ENCODE measurements at regions not wholly inside any gene's neighbourhood (a gene's known extent, or its start where the extent isn't known, plus 50 kb on each side); places are given as distances from the start of the nearest gene placed in this dataset.
A peak's percentile ranks its signal among the peaks of the same experiment; 100 is the strongest.

DNA sequence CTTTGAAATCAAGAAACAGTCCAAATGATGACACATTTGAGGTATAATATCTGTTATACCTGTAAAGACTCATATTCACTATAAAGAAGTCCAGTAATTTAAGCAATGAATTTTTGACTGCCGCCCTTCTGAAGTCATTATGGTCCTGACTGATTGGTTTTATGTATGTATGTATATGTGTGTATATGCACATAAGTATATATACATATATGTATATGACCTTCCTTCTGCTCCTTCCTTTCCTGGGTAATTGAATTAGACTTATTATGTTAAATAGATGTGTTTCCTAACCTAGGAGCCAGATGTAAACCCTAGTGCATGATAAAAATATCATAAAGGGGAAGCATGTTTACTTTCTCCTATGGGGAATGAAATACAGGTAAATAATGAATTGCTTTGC, 343.1 kb upstream of the BRINP1 start:
- H3K4me3 ChIP-seq: no peak overlapping the region
- TF ChIP-seq, protein P1, sequence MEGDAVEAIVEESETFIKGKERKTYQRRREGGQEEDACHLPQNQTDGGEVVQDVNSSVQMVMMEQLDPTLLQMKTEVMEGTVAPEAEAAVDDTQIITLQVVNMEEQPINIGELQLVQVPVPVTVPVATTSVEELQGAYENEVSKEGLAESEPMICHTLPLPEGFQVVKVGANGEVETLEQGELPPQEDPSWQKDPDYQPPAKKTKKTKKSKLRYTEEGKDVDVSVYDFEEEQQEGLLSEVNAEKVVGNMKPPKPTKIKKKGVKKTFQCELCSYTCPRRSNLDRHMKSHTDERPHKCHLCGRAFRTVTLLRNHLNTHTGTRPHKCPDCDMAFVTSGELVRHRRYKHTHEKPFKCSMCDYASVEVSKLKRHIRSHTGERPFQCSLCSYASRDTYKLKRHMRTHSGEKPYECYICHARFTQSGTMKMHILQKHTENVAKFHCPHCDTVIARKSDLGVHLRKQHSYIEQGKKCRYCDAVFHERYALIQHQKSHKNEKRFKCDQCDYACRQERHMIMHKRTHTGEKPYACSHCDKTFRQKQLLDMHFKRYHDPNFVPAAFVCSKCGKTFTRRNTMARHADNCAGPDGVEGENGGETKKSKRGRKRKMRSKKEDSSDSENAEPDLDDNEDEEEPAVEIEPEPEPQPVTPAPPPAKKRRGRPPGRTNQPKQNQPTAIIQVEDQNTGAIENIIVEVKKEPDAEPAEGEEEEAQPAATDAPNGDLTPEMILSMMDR (IDR thresholded peaks at IDR 0.05; ENCODE audit: low read depth, low read length): no peak
- H3K36me3 ChIP-seq: no peaks in the 10 kb centered on the region

DNA sequence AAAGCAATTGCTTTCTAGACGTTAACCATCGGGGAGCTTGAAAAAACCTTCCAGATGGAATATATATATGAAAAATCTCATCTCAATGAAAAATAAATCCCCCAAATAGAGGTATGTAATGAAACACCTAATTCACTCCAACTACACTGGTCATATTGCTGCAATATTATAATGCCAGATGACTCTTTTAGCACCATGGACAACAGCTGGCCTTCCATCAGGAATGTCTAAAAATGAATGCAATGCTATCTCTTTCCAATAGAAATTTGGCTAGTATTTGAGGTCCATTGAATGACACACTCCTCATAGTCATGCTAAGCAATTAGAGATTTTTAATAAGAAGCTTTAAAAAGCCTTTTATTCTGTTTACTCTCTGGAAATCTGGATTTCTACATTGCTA, 340.2 kb upstream of the BRINP1 start:
- Histone ChIP-seq H3K27me3 (no peaks in the 10 kb centered on the region), H3K4me1 (ENCODE audit: low read depth) (no peaks in the 10 kb centered on the region), H3K4me3 (no peak overlapping the region), H3K36me3 (no peaks in the 10 kb centered on the region), H3K27ac (no peak overlapping the region), H3K9me3 (ENCODE audit: low read depth) (no peaks in the 10 kb centered on the region)
- TF ChIP-seq, protein P1 (IDR thresholded peaks at IDR 0.05; ENCODE audit: low read depth, low read length): no peak
- peak in 1 of 2 donors; percentile 3 for DNase-seq (ENCODE audit: low read depth in 1 of 2, low spot score in 1 of 2)

More for the DNA sequence above, 343.1 kb upstream of the BRINP1 start:
- Histone ChIP-seq H3K9me3 (ENCODE audit: low read depth) (no peaks in the 10 kb centered on the region), H3K27me3 (no peaks in the 10 kb centered on the region), H3K4me1 (ENCODE audit: low read depth) (no peaks in the 10 kb centered on the region), H3K27ac (no peak overlapping the region)
- no peak for DNase-seq (ENCODE audit: low read depth in 1 of 2, low spot score in 1 of 2)

DNA sequence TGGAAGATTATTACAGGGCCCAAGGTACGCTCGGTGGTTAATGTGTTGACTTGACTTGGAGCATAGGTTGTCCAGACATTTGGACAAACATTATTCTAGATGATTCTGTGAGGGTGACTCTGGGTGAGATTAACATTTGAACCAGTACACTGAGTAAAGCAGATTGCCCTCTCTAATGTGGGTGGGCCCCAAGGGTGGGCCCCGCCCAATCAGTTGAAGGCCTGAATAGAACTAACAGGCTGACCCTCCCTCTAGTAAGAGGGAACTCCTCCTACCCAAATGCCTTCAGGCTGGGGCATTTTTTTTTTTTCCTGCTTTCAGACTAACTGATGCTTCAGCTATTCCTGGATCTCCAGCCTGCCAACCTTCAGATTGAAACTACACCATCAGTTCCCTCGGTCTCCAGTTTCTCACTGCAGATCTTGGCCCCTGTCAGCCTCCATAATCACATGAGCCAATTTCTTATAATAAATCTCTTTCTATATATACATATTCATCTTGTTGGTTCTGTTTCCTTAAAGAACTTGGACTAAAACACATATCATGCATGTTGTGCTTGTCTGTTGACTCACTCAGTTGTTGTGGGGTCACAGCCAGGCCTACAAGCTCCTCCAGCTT, 338.1 kb upstream of the BRINP1 start:
- Histone ChIP-seq H3K27me3 (no peaks in the 10 kb centered on the region), H3K4me1 (ENCODE audit: low read depth) (no peaks in the 10 kb centered on the region), H3K36me3 (no peaks in the 10 kb centered on the region), H3K9me3 (ENCODE audit: low read depth) (no peaks in the 10 kb centered on the region), H3K27ac (no peak overlapping the region), H3K4me3 (no peak overlapping the region)
- DNase-seq (ENCODE audit: low read depth in 1 of 2, low spot score in 1 of 2): no peak
- TF ChIP-seq, protein P1 (IDR thresholded peaks at IDR 0.05; ENCODE audit: low read depth, low read length): no peak

DNA sequence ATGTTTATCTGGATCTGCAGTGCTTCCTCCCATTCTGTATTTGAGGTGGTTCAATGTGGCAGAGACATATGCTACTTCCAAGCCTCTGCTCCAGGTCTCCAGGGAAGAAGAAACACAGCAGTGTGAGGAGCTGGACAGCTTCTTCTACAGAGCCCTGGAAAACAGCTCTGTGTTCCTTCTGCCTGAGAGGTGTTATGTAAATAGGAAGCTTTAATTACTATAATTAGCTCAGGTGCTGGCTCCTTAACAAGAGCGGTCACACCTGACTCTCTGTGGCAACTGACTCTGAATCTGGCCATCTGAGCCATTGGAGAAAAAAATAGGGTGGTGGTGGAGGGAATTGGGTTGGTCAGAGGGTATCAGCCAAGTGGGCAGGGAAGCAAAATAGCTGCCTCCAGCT, 332.4 kb upstream of the BRINP1 start:
- H3K4me1 ChIP-seq (ENCODE audit: low read depth): no peaks in the 10 kb centered on the region
- H3K36me3 ChIP-seq: no peaks in the 10 kb centered on the region
- H3K27ac ChIP-seq: no peak overlapping the region
- no peaks in the 10 kb centered on the region for H3K9me3 ChIP-seq (ENCODE audit: low read depth)
- TF ChIP-seq, protein P1 (IDR thresholded peaks at IDR 0.05; ENCODE audit: low read depth, low read length): no peak
- H3K27me3 ChIP-seq: no peaks in the 10 kb centered on the region
- no peak for DNase-seq (ENCODE audit: low read depth in 1 of 2, low spot score in 1 of 2)
- H3K4me3 ChIP-seq: no peak overlapping the region

DNA sequence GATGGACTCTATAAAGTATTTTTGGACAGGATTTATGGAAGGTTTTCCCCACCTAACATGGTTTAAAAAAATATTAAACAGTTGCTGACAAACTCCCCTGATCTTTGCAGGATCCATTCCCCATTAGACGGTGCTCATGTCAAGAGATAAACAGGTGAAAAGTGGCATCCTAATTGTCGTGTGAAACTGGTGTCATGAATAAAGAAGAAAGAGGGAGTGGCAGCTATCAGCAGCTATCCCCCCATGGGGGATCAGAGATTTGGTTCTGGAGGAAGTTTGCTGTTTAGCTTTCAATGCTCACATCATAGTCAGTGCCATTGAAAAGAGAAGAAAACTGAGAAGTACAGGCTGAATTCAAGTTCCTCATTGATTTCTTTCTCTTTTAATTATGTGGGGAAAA, 329.3 kb upstream of the BRINP1 start:
- no peak for DNase-seq (ENCODE audit: low read depth in 1 of 2, low spot score in 1 of 2)
- no peak overlapping the region for H3K27ac ChIP-seq
- H3K27me3 ChIP-seq: no peaks in the 10 kb centered on the region
- H3K9me3 ChIP-seq (ENCODE audit: low read depth): no peaks in the 10 kb centered on the region
- TF ChIP-seq, protein P1 (IDR thresholded peaks at IDR 0.05; ENCODE audit: low read depth, low read length): no peak
- no peaks in the 10 kb centered on the region for H3K36me3 ChIP-seq
- H3K4me3 ChIP-seq: no peak overlapping the region
- H3K4me1 ChIP-seq (ENCODE audit: low read depth): no peaks in the 10 kb centered on the region

Data from cardiac muscle cell (in vitro differentiated cells and primary cell).